Mucosa of descending colon (tissue), 3 donors: ENCODE measurements at regions not wholly inside any gene's neighbourhood (a gene's known extent, or its start where the extent isn't known, plus 50 kb on each side); places are given as distances from the start of the nearest gene placed in this dataset.
A peak's percentile ranks its signal among the peaks of the same experiment; 100 is the strongest.

Experiments used
- ATAC-seq: fragments of 200-7000 bp; cut with Tn5 transposase; one replicate; pipeline ENCODE4 v1.9.1; 2020; ENCODE audit warnings: mild to moderate bottlenecking, moderate library complexity
- DNase-seq, 3 donors: peaks; one replicate each; pipeline ENCODE4 v3.0.0-alpha.2; 2020
- H3K36me3 ChIP-seq: fragments of 200-600 bp; one replicate; pipeline ENCODE4 v1.8.0; 2021; ENCODE audit warnings: low read depth, mild to moderate bottlenecking
- H3K4me1 ChIP-seq: fragments of 200-600 bp; one replicate; pipeline ENCODE4 v1.8.0; 2021; ENCODE audit warnings: low read depth, mild to moderate bottlenecking
- H3K4me3 ChIP-seq: fragments of 200-600 bp; one replicate; pipeline ENCODE4 v1.8.0; 2021; ENCODE audit warnings: mild to moderate bottlenecking
- H3K9me3 ChIP-seq: fragments of 200-600 bp; one replicate; pipeline ENCODE4 v1.8.0; 2021; ENCODE audit warnings: mild to moderate bottlenecking
- CTCF ChIP-seq: fragments of 200-600 bp; IDR thresholded peaks from one replicate; pipeline ENCODE4 v1.8.0; 2022; ENCODE audit warnings: antibody characterized with exemption, mild to moderate bottlenecking
- intact Hi-C, 2 donors: fragments of 100-400 bp; cut with DNase I in 1 of 2; cut with micrococcal nuclease in 1 of 2; formaldehyde crosslinking; loops; one replicate each; pipeline versions ENCODE4 v1.11.0 to v1.11.1; 2022; cut with DNase I, micrococcal nuclease
- donor health status: DM: no; HTN: no; CAD: no; lungs with moderate emphysema.
- donor health status: DM: no; HTN: no; CAD: no.
- donor health status: DM: no; HTN: yes; CAD: no.

GRCh38 chr22:46039535-46039934 is 62.6 kb upstream of the WNT7B start:
- DNase-seq (no peak), ATAC-seq (no peak)
- no peaks in the 10 kb centered on the region for H3K9me3 ChIP-seq
- no peak overlapping the region for H3K4me3 ChIP-seq
- no peak for TF ChIP-seq CTCF
- H3K36me3 ChIP-seq = no peaks in the 10 kb centered on the region
- intact Hi-C loops = no loop called here
- peaks cover 20% of the 10 kb centered on the region for H3K4me1 ChIP-seq

GRCh38 chr22:46040471-46041465 is 63.8 kb upstream of the WNT7B start:
- no peak for ATAC-seq
- DNase-seq = no peak

GRCh38 chr22:46041642-46042041 is 64.7 kb upstream of the WNT7B start:
- no peak overlapping the region for H3K4me3 ChIP-seq
- intact Hi-C loops = no loop called here
- no peak for ATAC-seq
- no peaks in the 10 kb centered on the region for H3K9me3 ChIP-seq
- no peaks in the 10 kb centered on the region for H3K36me3 ChIP-seq
- peak in 1 of 3 donors; percentile 27 for DNase-seq
- peaks cover 24% of the 10 kb centered on the region for H3K4me1 ChIP-seq
- no peak for TF ChIP-seq CTCF

More at GRCh38 chr22:46040471-46041465, 63.8 kb upstream of the WNT7B start:
- Histone ChIP-seq H3K9me3 (no peaks in the 10 kb centered on the region), H3K4me1 (peaks cover 20% of the 10 kb centered on the region), H3K4me3 (no peak overlapping the region), H3K36me3 (no peaks in the 10 kb centered on the region)
- TF ChIP-seq CTCF = no peak
- intact Hi-C loops = no loop called here

- DNase-seq (peak in 1 of 3 donors; percentile 26), ATAC-seq (no peak)
- H3K4me1 ChIP-seq = peaks cover 26% of the 10 kb centered on the region
- intact Hi-C loops = no loop called here
- no peak for TF ChIP-seq CTCF
- H3K36me3 ChIP-seq = no peaks in the 10 kb centered on the region
- H3K9me3 ChIP-seq = no peaks in the 10 kb centered on the region
- H3K4me3 ChIP-seq = no peak overlapping the region
Observed at GRCh38 chr22:46042786-46043185, 65.8 kb upstream of the WNT7B start.

- no peak overlapping the region for H3K4me3 ChIP-seq
Observed at GRCh38 chr22:46043339-46043738, 66.4 kb upstream of the WNT7B start.

More at GRCh38 chr22:46043339-46043738, 66.4 kb upstream of the WNT7B start:
- intact Hi-C loops = no loop called here
- DNase-seq = peak in 1 of 3 donors; percentile 24
- no peak for ATAC-seq
- Histone ChIP-seq H3K9me3 (no peaks in the 10 kb centered on the region), H3K4me1 (peaks cover 27% of the 10 kb centered on the region), H3K36me3 (no peaks in the 10 kb centered on the region)
- no peak for TF ChIP-seq CTCF
